GM12892 (cell line): ENCODE measurements at regions not wholly inside any gene's neighbourhood (a gene's known extent, or its start where the extent isn't known, plus 50 kb on each side); places are given as distances from the start of the nearest gene placed in this dataset.

Experiments used
- POLR2A ChIP-seq: IDR thresholded peaks from 2 replicates; pipeline ENCODE4 v1.6.1; 2011; ENCODE audit warnings: low read depth, low read length, control low read depth
- POLR2AphosphoS5 ChIP-seq: IDR thresholded peaks from 2 replicates; pipeline ENCODE4 v1.6.1; 2011; ENCODE audit warnings: low read depth, low read length, control low read depth
- TAF1 ChIP-seq: IDR thresholded peaks from 2 replicates; pipeline ENCODE4 v1.6.1; 2011; ENCODE audit warnings: low read depth, mild to moderate bottlenecking, control low read depth, low read length, borderline replicate concordance

GRCh38 chr2:176581557-176582165, 312.4 kb downstream of the MTX2 start:
- no peak for TF ChIP-seq POLR2AphosphoS5
- TF ChIP-seq POLR2A = no peak
- no peak for TF ChIP-seq TAF1
